ENCODE measurements at regions not wholly inside any gene's neighbourhood (a gene's known extent, or its start where the extent isn't known, plus 50 kb on each side); places are given as distances from the start of the nearest gene placed in this dataset.

DNA sequence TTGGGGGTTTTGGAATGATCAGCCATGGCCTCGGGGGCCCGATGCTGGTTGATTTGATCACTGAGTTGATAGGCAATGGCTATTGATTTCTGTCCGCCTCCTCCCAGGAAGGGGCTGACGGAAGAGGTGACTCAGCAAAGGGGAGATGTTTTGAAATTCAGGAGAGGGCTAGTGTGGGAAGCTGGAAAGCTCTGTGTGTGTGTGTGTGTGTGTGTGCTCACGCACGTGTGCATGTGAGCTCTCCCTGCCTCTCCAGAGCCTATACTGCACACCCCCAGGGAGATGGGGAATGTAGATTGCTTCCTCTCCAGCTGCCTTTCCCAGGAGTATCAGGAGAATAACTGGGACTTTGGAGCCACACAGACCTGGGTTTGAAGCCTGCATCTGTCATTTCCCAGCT, 184.9 kb upstream of the MYL2 start:
- H3K27me3 ChIP-seq, result peaks cover 0 to 10% of the 10 kb centered on the region in 2 donors
- TF ChIP-seq, protein P1, sequence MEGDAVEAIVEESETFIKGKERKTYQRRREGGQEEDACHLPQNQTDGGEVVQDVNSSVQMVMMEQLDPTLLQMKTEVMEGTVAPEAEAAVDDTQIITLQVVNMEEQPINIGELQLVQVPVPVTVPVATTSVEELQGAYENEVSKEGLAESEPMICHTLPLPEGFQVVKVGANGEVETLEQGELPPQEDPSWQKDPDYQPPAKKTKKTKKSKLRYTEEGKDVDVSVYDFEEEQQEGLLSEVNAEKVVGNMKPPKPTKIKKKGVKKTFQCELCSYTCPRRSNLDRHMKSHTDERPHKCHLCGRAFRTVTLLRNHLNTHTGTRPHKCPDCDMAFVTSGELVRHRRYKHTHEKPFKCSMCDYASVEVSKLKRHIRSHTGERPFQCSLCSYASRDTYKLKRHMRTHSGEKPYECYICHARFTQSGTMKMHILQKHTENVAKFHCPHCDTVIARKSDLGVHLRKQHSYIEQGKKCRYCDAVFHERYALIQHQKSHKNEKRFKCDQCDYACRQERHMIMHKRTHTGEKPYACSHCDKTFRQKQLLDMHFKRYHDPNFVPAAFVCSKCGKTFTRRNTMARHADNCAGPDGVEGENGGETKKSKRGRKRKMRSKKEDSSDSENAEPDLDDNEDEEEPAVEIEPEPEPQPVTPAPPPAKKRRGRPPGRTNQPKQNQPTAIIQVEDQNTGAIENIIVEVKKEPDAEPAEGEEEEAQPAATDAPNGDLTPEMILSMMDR (IDR thresholded peaks at IDR 0.05), result no peak
- no peak for DNase-seq
- H3K27ac ChIP-seq, result no peak overlapping the region
- H3K4me1 ChIP-seq, result no peaks in the 10 kb centered on the region
- H3K4me3 ChIP-seq, result no peak overlapping the region
- intact Hi-C loops (cut with DNase I), result no loop called here
- ATAC-seq, result no peak
- no peaks in the 10 kb centered on the region for H3K9me3 ChIP-seq
- no peaks in the 10 kb centered on the region for H3K36me3 ChIP-seq

DNA sequence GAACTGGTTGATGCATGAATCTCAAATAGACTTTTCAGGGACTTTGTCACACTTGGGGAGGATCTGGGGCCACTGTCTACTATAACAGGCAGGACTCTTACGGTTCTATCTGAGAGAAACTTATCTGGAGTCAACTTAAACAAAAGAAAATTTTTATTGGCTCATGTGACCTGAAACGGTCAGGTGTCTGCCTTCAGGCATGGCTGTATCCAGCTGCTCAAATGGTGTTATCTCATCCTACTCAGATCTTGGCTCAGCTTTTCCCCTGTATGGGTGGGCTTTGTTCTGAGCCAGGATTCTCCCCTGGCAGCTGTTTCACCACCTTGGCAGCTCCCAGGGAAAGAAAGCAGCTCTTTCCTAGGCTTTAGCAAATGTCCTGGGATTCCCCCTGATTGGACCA, 183.2 kb upstream of the MYL2 start:
- TF ChIP-seq, protein P1 (IDR thresholded peaks at IDR 0.05), result no peak
- no peak for DNase-seq
- Histone ChIP-seq H3K27me3 (peaks cover 0 to 18% of the 10 kb centered on the region in 2 donors), H3K9me3 (no peaks in the 10 kb centered on the region), H3K27ac (no peak overlapping the region), H3K36me3 (no peaks in the 10 kb centered on the region), H3K4me3 (no peak overlapping the region), H3K4me1 (no peaks in the 10 kb centered on the region)
- intact Hi-C loops (cut with DNase I), result no loop called here
- no peak for ATAC-seq

DNA sequence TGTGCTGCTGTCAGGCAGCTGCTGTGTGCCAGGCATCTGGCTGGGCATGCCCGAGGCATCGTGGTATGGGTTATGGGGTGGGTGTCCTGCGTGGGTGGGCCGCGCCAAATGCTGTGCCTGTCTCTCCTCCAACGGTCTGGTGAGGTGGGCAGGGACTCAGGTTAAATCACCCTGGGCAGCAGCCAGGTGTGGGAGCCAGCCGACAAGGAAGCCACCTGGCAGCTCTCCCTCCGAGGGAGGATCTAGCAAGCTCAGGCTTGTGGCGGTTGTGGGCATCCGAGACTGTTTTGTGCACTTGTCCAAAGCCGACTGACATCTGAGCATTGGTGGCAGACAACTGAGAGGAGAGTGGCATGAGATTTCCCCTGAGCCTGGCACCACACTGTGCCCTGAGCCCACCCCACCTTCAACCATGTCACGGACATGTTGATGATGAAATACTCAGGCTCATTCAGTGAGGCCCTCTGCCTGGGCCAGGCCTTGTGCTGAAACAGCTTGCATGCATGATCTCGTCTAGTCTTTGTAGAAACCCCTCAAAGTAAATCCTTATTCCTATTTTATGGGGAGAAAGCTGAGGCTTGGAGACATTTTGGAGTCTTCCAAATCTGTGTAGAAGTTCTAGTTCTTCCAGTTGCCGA, 181.8 kb upstream of the MYL2 start:
- no peaks in the 10 kb centered on the region for H3K36me3 ChIP-seq
- no peaks in the 10 kb centered on the region for H3K4me1 ChIP-seq
- H3K9me3 ChIP-seq, result no peaks in the 10 kb centered on the region
- ATAC-seq, result no peak
- TF ChIP-seq, protein P1 (IDR thresholded peaks at IDR 0.05), result no peak
- DNase-seq, result no peak
- no peak overlapping the region for H3K27ac ChIP-seq
- H3K27me3 ChIP-seq, result peaks cover 0 to 20% of the 10 kb centered on the region in 2 donors
- intact Hi-C loops (cut with DNase I), result no loop called here
- no peak overlapping the region for H3K4me3 ChIP-seq

DNA sequence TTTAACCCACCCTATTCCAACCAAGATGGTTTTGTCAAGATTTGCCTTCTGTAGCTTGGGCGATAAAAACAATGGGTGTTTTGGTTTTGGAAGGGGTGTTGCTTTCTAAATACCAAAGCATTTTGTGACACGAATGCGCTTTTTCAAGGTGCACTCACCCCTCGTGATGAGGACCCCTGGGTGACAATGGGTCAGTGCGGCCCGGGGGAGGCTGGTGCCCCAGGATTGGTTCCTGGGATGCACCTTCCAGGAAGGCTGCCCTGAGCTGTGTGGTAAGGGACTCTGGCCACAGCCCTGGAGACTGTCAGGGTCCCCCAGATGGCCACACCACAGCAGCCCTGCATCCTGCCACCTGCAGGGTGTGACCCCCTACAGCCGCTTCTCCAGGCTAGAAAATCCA, 180.6 kb upstream of the MYL2 start:
- ATAC-seq, result no peak
- intact Hi-C loops (cut with DNase I), result no loop called here
- no peaks in the 10 kb centered on the region for H3K36me3 ChIP-seq
- no peak overlapping the region for H3K4me3 ChIP-seq
- peaks cover 0 to 28% of the 10 kb centered on the region in 2 donors for H3K27me3 ChIP-seq
- H3K27ac ChIP-seq, result no peak overlapping the region
- H3K4me1 ChIP-seq, result no peaks in the 10 kb centered on the region
- DNase-seq, result no peak
- no peaks in the 10 kb centered on the region for H3K9me3 ChIP-seq
- TF ChIP-seq, protein P1 (IDR thresholded peaks at IDR 0.05), result no peak

DNA sequence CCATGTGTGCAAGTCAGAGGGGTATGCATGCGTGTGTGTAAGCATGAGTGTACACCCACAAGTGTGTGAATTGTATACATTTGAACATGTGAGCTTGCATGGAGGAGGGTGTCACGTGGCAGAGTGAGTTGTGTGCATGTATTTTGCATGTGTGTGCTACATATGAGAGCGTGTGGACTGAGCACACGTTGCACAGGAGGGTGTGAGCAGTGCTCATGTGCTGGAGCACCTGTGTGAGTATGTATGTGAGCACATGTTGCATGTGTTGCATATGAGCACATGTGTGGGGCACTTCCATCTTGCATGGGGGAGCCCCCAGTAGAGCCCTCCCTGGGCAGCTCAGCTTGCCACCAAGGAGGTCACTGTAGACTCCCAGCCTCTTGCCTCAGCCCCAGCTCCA, 180.2 kb upstream of the MYL2 start:
- no peaks in the 10 kb centered on the region for H3K9me3 ChIP-seq
- TF ChIP-seq, protein P1 (IDR thresholded peaks at IDR 0.05), result no peak
- ATAC-seq, result no peak
- no peaks in the 10 kb centered on the region for H3K36me3 ChIP-seq
- no peak overlapping the region for H3K27ac ChIP-seq
- H3K27me3 ChIP-seq, result peaks cover 0 to 30% of the 10 kb centered on the region in 2 donors
- H3K4me3 ChIP-seq, result no peak overlapping the region
- no peak for DNase-seq
- H3K4me1 ChIP-seq, result no peaks in the 10 kb centered on the region
- intact Hi-C loops (cut with DNase I), result no loop called here
